Epithelial cell of esophagus (primary cell): ENCODE measurements at regions not wholly inside any gene's neighbourhood (a gene's known extent, or its start where the extent isn't known, plus 50 kb on each side); places are given as distances from the start of the nearest gene placed in this dataset.

Experiments used
- DNase-seq: peaks from one replicate; pipeline ENCODE4 v3.0.0; 2010; ENCODE audit warnings: low read depth
- H3K4me3 ChIP-seq: 2 replicates; pipeline ENCODE4 v1.5.1; 2011; ENCODE audit warnings: mild to moderate bottlenecking, low read length, control low read depth
- TF ChIP-seq, protein P1 (sequence below): IDR thresholded peaks from 2 replicates; pipeline ENCODE4 v1.5.1; 2011; ENCODE audit warnings: low read depth, mild to moderate bottlenecking, low read length, control low read depth, inconsistent platforms; ENCODE audit not compliant: insufficient read depth; ENCODE audit errors: missing control alignments

DNA sequence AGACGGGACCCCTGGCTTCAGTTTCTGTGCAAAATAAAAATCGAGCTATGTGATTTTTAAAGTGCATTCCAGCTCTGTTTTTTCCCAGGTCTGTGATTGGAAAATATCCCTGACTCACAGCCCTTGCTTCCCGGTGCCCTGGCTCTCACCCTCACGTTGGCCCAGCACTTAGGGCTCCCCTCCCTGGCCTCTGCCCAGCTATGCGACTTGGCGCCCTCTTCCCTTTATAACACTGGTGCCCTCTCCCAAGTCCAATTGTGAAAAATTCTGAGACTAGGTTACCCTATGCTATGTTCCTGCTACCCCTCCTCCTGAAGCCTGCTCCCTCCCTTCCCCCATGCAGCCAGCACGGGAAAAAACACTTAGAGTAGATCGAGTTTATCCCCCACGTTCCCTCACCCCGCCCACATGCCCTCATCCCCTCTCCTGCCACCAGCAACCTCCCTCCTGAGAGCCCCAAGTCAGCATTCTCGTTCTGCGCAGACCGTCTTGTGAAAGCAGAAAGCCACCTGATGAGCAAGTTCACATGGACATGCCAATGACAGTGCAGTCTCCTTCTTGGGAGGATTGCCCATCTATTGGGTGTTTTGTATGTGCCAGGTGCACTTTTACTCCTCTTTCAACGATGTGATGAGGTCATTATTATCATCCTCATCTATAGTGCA, 228.8 kb downstream of the VAPA start:
- TF ChIP-seq, protein P1, sequence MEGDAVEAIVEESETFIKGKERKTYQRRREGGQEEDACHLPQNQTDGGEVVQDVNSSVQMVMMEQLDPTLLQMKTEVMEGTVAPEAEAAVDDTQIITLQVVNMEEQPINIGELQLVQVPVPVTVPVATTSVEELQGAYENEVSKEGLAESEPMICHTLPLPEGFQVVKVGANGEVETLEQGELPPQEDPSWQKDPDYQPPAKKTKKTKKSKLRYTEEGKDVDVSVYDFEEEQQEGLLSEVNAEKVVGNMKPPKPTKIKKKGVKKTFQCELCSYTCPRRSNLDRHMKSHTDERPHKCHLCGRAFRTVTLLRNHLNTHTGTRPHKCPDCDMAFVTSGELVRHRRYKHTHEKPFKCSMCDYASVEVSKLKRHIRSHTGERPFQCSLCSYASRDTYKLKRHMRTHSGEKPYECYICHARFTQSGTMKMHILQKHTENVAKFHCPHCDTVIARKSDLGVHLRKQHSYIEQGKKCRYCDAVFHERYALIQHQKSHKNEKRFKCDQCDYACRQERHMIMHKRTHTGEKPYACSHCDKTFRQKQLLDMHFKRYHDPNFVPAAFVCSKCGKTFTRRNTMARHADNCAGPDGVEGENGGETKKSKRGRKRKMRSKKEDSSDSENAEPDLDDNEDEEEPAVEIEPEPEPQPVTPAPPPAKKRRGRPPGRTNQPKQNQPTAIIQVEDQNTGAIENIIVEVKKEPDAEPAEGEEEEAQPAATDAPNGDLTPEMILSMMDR: no peak
- no peak for DNase-seq

GRCh38 chr18:10143596-10143995, 229.8 kb downstream of the VAPA start:
- H3K4me3 ChIP-seq: no peak overlapping the region
- TF ChIP-seq, protein P1: no peak
- no peak for DNase-seq

More for the DNA sequence above, 228.8 kb downstream of the VAPA start:
- no peak overlapping the region for H3K4me3 ChIP-seq

DNA sequence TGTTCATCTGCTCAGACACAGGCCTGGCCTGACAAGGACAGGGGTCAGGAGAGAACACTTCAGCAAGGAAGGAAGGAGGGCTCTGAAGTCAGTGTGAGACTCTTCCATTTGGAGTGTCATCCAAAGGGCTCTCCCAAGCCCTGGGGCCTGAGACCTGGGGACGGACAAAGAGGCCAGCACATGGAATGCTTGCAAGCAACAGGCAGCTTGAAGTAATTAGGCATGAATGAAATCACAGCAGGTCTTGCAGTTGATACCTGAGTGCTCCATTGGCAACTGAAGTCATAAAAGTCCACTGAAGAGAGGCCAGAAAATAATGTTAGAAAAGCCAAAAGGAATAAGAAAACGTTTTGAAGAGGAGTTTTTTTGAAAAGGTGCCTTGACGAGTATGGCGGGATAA, 231.7 kb downstream of the VAPA start:
- H3K4me3 ChIP-seq: no peak overlapping the region
- no peak for DNase-seq
- TF ChIP-seq, protein P1: no peak

GRCh38 chr18:10147226-10147625, 233.4 kb downstream of the VAPA start:
- TF ChIP-seq, protein P1: no peak
- H3K4me3 ChIP-seq: no peak overlapping the region
- DNase-seq: no peak

- no peak overlapping the region for H3K4me3 ChIP-seq
- DNase-seq: no peak
- TF ChIP-seq, protein P1: no peak
These were observed 233.9 kb downstream of the VAPA start for GRCh38 chr18:10147752-10148151.

- no peak for DNase-seq
- TF ChIP-seq, protein P1: no peak
- no peak overlapping the region for H3K4me3 ChIP-seq
These were observed 234.5 kb downstream of the VAPA start for GRCh38 chr18:10148189-10148929.
